Renal pelvis (tissue), 1 donor: ENCODE measurements at regions not wholly inside any gene's neighbourhood (a gene's known extent, or its start where the extent isn't known, plus 50 kb on each side); places are given as distances from the start of the nearest gene placed in this dataset.
"Not testable (repeated sequence)": the region's sequence is repeated elsewhere in the genome, so short reads cannot be mapped to it uniquely, and the experiment has no call there.

Experiments used
- DNase-seq: peaks from one replicate; pipeline ENCODE4 v3.0.0-alpha.2; 2013

- no peak for DNase-seq
Measured at GRCh38 chr22:23381661-23382427, 198.2 kb downstream of the IGLL1 start.

DNA sequence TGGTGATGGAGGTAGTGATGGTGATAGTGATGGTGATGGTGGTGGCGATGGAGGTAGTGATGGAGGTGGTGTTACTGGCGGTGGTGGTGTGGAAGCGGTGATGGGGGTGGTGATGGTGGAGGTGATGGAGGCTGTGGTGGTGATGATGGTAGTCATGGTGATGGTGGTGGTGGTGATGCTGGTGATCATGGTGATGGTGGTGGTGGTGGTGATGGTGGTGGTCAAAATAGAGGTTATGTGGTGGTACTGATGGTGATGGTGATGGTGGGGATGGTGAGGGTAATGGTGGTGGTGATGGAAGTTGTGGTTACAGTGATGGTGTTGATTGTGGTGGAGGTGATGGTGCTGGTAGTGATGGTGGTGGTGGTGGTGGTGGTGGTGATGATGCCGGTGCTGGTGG is 199.2 kb downstream of the IGLL1 start:
- DNase-seq = no peak

DNA sequence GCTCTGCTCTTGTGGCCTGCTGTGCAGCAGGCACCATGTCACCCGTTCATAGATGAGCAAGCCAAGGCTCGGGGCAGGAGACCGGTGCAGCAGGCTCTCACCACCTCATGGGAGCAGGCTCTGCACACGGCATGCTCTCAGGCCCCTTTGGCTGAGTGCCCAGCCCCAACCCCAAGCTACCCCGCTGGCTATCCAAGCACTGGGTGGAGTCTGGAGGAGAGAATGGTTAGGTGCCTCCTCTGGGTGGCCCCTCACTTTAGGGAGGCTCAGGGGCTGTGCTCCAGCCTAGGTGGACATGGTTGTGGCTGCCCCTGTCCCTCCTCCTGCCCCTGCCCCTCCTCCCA is 199.9 kb downstream of the IGLL1 start:
- no peak for DNase-seq

- DNase-seq = not testable (repeated sequence)
Measured at GRCh38 chr22:23379540-23380229, 199.4 kb downstream of the BCR start.

DNA sequence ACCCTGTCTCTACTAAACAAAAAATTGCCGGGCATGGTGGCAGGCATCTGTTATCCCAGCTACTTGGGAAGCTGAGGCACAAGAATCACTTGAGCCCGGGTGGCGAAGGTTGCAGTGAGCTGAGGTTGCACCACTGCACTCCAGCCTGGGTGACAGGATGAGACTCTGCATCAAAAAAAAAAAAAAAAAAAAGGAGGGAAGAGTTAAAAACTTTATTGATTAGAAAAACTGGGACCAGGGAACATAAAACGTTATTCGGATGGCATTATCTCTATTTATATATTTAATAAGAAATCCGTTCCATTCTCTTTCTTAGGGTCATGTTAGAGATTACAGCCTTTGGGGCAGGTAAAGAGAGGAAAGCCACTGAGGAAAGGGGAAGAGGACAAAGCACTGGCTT is 197.5 kb downstream of the BCR start:
- DNase-seq = no peak

DNA sequence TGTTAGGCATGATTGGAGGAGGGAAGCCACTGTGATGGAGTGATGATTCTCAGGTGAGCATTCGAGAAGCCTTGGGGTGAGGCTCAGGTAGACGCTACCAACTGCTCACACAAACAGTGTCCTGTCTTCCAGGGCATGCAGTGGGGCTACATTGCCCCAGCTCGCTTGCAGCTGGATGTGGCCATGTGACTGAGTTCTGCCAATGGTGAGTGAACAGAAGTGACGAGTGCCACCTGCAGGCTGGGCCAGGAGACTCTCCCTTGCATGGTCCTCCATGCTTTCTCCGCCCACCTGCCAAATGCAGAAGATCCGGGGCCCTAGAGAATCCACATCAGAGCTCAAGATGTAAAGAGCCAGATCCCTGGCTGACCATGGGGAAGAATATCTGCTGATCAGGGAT is 195.9 kb downstream of the BCR start:
- no peak for DNase-seq

- no peak for DNase-seq
Measured at GRCh38 chr22:23375031-23375827, 194.9 kb downstream of the BCR start.

GRCh38 chr22:23373601-23374000 is 193.3 kb downstream of the BCR start:
- no peak for DNase-seq

GRCh38 chr22:23370251-23370650 is 189.9 kb downstream of the BCR start:
- DNase-seq = no peak

DNA sequence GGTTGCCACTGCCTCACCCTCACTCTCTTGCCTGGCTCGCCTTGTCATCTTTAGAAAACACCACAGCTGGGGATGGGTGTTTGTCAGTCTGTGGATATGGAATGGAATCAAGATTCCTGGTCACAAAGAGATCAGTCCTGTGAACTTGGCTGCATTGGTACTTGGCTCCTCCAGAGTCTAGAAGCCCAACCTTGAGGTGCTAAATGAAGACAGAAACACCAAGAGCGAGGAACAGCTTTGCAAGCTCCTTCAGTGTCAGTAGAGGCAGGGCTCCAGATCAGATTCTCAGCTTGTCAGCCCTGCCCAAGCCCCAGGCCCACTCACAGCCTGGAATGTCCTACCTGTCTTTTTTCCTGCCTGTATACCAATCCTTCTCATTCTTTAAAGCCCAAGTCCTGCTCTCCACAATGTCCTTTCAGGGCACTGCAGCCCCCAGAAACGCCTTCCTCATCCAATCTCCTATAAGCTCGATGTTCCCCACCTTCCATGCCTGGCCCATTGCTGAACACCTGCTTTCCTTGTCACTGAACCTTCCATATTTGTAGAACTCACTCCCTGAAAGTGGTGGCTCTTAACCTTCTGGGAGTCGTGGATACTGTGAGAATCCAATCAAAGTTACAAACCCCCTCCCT is 188.9 kb downstream of the BCR start:
- no peak for DNase-seq
